OCI-LY7 (cell line): ENCODE measurements at regions not wholly inside any gene's neighbourhood (a gene's known extent, or its start where the extent isn't known, plus 50 kb on each side); places are given as distances from the start of the nearest gene placed in this dataset.

ENCODE experiments used
- EZH2phosphoT487 ChIP-seq: fragments of 200-600 bp; sonication (generic); IDR thresholded peaks from 2 replicates; pipeline ENCODE4 v1.6.1; 2018; ENCODE audit warnings: low read depth, borderline replicate concordance, mild to moderate bottlenecking, mixed run types, antibody characterized with exemption, low read length, moderate library complexity, mixed read lengths
- TF ChIP-seq, protein P1 (sequence below): fragments of 200-600 bp; sonication (generic); conservative IDR thresholded peaks from 2 replicates; pipeline ENCODE4 v1.5.1; 2014; ENCODE audit warnings: mild to moderate bottlenecking, antibody characterized with exemption, low read length, moderate library complexity, mixed read lengths

DNA sequence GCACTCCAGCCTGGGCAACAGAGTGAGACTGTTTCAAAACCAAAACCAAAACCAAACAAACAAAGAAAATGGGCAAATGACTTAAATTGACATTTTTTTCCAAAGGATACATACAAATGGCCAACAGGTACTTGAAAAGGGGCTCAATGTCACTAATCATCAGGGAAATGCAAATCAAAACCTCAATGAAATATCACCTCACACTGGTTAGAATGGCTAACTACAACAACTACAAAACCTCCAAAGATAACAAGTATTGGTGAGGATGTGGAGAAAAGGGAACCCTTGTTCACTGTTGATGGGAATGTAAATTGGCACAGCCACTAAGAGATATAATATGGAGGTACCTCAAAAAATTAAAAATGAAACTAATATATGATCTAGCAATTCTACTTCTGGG lies 213.2 kb upstream of the HS6ST1 start:
- no peak for TF ChIP-seq EZH2phosphoT487
- TF ChIP-seq, protein P1, sequence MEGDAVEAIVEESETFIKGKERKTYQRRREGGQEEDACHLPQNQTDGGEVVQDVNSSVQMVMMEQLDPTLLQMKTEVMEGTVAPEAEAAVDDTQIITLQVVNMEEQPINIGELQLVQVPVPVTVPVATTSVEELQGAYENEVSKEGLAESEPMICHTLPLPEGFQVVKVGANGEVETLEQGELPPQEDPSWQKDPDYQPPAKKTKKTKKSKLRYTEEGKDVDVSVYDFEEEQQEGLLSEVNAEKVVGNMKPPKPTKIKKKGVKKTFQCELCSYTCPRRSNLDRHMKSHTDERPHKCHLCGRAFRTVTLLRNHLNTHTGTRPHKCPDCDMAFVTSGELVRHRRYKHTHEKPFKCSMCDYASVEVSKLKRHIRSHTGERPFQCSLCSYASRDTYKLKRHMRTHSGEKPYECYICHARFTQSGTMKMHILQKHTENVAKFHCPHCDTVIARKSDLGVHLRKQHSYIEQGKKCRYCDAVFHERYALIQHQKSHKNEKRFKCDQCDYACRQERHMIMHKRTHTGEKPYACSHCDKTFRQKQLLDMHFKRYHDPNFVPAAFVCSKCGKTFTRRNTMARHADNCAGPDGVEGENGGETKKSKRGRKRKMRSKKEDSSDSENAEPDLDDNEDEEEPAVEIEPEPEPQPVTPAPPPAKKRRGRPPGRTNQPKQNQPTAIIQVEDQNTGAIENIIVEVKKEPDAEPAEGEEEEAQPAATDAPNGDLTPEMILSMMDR: peak; percentile 63
